ENCODE measurements at regions not wholly inside any gene's neighbourhood (a gene's known extent, or its start where the extent isn't known, plus 50 kb on each side); places are given as distances from the start of the nearest gene placed in this dataset.

- H3K27me3 ChIP-seq (replicated peaks; ENCODE audit: insufficient read depth, low read length) = peaks cover 37% of the 10 kb centered on the region
- H3K27ac ChIP-seq (ENCODE audit: low read length) = no peak overlapping the region
- TF ChIP-seq EZH2phosphoT487 (IDR thresholded peaks at IDR 0.05; ENCODE audit: low read length) (no peak), EZH2 (optimal IDR thresholded peaks at IDR 0.05; ENCODE audit: low read depth, low read length) (no peak)
- TF ChIP-seq, protein P1, sequence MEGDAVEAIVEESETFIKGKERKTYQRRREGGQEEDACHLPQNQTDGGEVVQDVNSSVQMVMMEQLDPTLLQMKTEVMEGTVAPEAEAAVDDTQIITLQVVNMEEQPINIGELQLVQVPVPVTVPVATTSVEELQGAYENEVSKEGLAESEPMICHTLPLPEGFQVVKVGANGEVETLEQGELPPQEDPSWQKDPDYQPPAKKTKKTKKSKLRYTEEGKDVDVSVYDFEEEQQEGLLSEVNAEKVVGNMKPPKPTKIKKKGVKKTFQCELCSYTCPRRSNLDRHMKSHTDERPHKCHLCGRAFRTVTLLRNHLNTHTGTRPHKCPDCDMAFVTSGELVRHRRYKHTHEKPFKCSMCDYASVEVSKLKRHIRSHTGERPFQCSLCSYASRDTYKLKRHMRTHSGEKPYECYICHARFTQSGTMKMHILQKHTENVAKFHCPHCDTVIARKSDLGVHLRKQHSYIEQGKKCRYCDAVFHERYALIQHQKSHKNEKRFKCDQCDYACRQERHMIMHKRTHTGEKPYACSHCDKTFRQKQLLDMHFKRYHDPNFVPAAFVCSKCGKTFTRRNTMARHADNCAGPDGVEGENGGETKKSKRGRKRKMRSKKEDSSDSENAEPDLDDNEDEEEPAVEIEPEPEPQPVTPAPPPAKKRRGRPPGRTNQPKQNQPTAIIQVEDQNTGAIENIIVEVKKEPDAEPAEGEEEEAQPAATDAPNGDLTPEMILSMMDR (IDR thresholded peaks at IDR 0.05; ENCODE audit: low read length) = no peak
- no peak overlapping the region for H2AFZ ChIP-seq (ENCODE audit: low read length)
- no peak for DNase-seq
- no peaks in the 10 kb centered on the region for H3K4me1 ChIP-seq (ENCODE audit: low read length)
- no peak overlapping the region for H3K4me2 ChIP-seq (ENCODE audit: low read depth, low read length)
- H3K9me2 ChIP-seq (replicated peaks; ENCODE audit: insufficient read depth, low read length) = no peaks in the 10 kb centered on the region
- no peaks in the 10 kb centered on the region for H4K20me1 ChIP-seq (ENCODE audit: insufficient read depth, low read length)
- H3K36me3 ChIP-seq (replicated peaks; ENCODE audit: insufficient read depth, low read length) = no peaks in the 10 kb centered on the region
- no peak overlapping the region for H3K4me3 ChIP-seq (ENCODE audit: low read length)
- H3K79me2 ChIP-seq (ENCODE audit: low read length) = no peaks in the 10 kb centered on the region
- H3K9me3 ChIP-seq (replicated peaks; ENCODE audit: insufficient read depth, low read length) = no peaks in the 10 kb centered on the region
- H3K9ac ChIP-seq (ENCODE audit: low read length) = no peak overlapping the region
- no peaks in the 10 kb centered on the region for H3F3A ChIP-seq (ENCODE audit: insufficient read depth, low read length)
These were observed 62.5 kb upstream of the GLI2 start for GRCh38 chr2:120673205-120673550.

- H3K9me2 ChIP-seq (replicated peaks; ENCODE audit: insufficient read depth, low read length) = no peaks in the 10 kb centered on the region
- no peak overlapping the region for H3K9ac ChIP-seq (ENCODE audit: low read length)
- H3K27ac ChIP-seq (ENCODE audit: low read length) = no peak overlapping the region
- no peak overlapping the region for H3K4me2 ChIP-seq (ENCODE audit: low read depth, low read length)
- DNase-seq = no peak
- H3K79me2 ChIP-seq (ENCODE audit: low read length) = no peaks in the 10 kb centered on the region
- H3K9me3 ChIP-seq (replicated peaks; ENCODE audit: insufficient read depth, low read length) = no peaks in the 10 kb centered on the region
- no peaks in the 10 kb centered on the region for H3F3A ChIP-seq (ENCODE audit: insufficient read depth, low read length)
- no peaks in the 10 kb centered on the region for H3K4me1 ChIP-seq (ENCODE audit: low read length)
- TF ChIP-seq EZH2 (optimal IDR thresholded peaks at IDR 0.05; ENCODE audit: low read depth, low read length) = no peak
- TF ChIP-seq EZH2phosphoT487 (IDR thresholded peaks at IDR 0.05; ENCODE audit: low read length) = no peak
- TF ChIP-seq, protein P1 (IDR thresholded peaks at IDR 0.05; ENCODE audit: low read length) = no peak
- H3K4me3 ChIP-seq (ENCODE audit: low read length) = no peak overlapping the region
- no peaks in the 10 kb centered on the region for H4K20me1 ChIP-seq (ENCODE audit: insufficient read depth, low read length)
- no peaks in the 10 kb centered on the region for H3K36me3 ChIP-seq (replicated peaks; ENCODE audit: insufficient read depth, low read length)
- peaks cover 37% of the 10 kb centered on the region for H3K27me3 ChIP-seq (replicated peaks; ENCODE audit: insufficient read depth, low read length)
- no peak overlapping the region for H2AFZ ChIP-seq (ENCODE audit: low read length)
These were observed 62.1 kb upstream of the GLI2 start for GRCh38 chr2:120673571-120674061.

- no peak for DNase-seq
- Histone ChIP-seq H3K4me1 (ENCODE audit: low read length) (no peaks in the 10 kb centered on the region), H3F3A (ENCODE audit: insufficient read depth, low read length) (no peaks in the 10 kb centered on the region), H3K9ac (ENCODE audit: low read length) (no peak overlapping the region), H3K9me2 (replicated peaks; ENCODE audit: insufficient read depth, low read length) (no peaks in the 10 kb centered on the region), H3K36me3 (replicated peaks; ENCODE audit: insufficient read depth, low read length) (no peaks in the 10 kb centered on the region), H3K4me2 (ENCODE audit: low read depth, low read length) (no peak overlapping the region), H3K4me3 (ENCODE audit: low read length) (no peak overlapping the region), H2AFZ (ENCODE audit: low read length) (no peak overlapping the region), H3K79me2 (ENCODE audit: low read length) (no peaks in the 10 kb centered on the region), H4K20me1 (ENCODE audit: insufficient read depth, low read length) (no peaks in the 10 kb centered on the region), H3K27ac (ENCODE audit: low read length) (no peak overlapping the region), H3K27me3 (replicated peaks; ENCODE audit: insufficient read depth, low read length) (peaks cover 33% of the 10 kb centered on the region), H3K9me3 (replicated peaks; ENCODE audit: insufficient read depth, low read length) (no peaks in the 10 kb centered on the region)
- TF ChIP-seq, protein P1 (IDR thresholded peaks at IDR 0.05; ENCODE audit: low read length) = no peak
- TF ChIP-seq EZH2phosphoT487 (IDR thresholded peaks at IDR 0.05; ENCODE audit: low read length) (no peak), EZH2 (optimal IDR thresholded peaks at IDR 0.05; ENCODE audit: low read depth, low read length) (no peak)
These were observed 61.2 kb upstream of the GLI2 start for GRCh38 chr2:120674246-120675170.

All from MM.1S (cell line).